ENCODE measurements at regions not wholly inside any gene's neighbourhood (a gene's known extent, or its start where the extent isn't known, plus 50 kb on each side); places are given as distances from the start of the nearest gene placed in this dataset.
"Not testable (repeated sequence)": the region's sequence is repeated elsewhere in the genome, so short reads cannot be mapped to it uniquely, and the experiment has no call there.

DNA sequence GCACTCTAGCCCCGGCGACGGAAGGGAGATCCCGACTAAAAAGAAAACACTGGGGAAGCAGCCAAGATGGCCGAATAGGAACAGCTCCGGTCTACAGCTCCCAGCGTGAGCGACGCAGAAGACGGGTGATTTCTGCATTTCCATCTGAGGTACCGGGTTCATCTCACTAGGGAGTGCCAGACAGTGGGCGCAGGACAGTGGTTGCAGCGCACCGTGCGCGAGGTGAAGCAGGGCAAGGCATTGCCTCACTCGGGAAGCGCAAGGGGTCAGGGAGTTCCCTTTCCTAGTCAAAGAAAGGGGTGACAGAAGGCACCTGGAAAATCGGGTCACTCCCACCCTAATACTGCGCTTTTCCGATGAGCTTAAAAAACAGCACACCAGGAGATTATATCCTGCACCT is 435.8 kb downstream of the PCDH11X start:
- H3K9me3 ChIP-seq (ENCODE audit: control insufficient read depth in 5 of 5, low read length in 5 of 5); H3K36me3 ChIP-seq (ENCODE audit: control insufficient read depth in 5 of 5, insufficient read depth in 5 of 5, low read length in 5 of 5); H3K4me3 ChIP-seq (ENCODE audit: low read depth in 1 of 5, low read length in 5 of 5); H3K27me3 ChIP-seq (ENCODE audit: control insufficient read depth in 5 of 5, insufficient read depth in 4 of 5, low read length in 5 of 5); H3K27ac ChIP-seq (ENCODE audit: low read depth, low read length); H3K4me1 ChIP-seq (ENCODE audit: control insufficient read depth in 5 of 5, insufficient read depth in 5 of 5, low read length in 5 of 5); H3K9ac ChIP-seq (ENCODE audit: low read length in 5 of 5): not testable (repeated sequence)

- no peak overlapping the region for H3K9ac ChIP-seq (ENCODE audit: low read length in 5 of 5)
- H3K36me3 ChIP-seq (ENCODE audit: control insufficient read depth in 5 of 5, insufficient read depth in 5 of 5, low read length in 5 of 5) = no peaks in the 10 kb centered on the region
- peaks cover 0 to 3% (median 0%) of the 10 kb centered on the region in 5 donors for H3K27me3 ChIP-seq (ENCODE audit: control insufficient read depth in 5 of 5, insufficient read depth in 4 of 5, low read length in 5 of 5)
- H3K9me3 ChIP-seq (ENCODE audit: control insufficient read depth in 5 of 5, low read length in 5 of 5) = no peaks in the 10 kb centered on the region
- no peak overlapping the region for H3K4me3 ChIP-seq (ENCODE audit: low read depth in 1 of 5, low read length in 5 of 5)
- H3K27ac ChIP-seq (ENCODE audit: low read depth, low read length) = no peak overlapping the region
- H3K4me1 ChIP-seq (ENCODE audit: control insufficient read depth in 5 of 5, insufficient read depth in 5 of 5, low read length in 5 of 5) = no peaks in the 10 kb centered on the region
These were observed 445.2 kb downstream of the PCDH11X start for GRCh38 chrX:92224406-92224805.

DNA sequence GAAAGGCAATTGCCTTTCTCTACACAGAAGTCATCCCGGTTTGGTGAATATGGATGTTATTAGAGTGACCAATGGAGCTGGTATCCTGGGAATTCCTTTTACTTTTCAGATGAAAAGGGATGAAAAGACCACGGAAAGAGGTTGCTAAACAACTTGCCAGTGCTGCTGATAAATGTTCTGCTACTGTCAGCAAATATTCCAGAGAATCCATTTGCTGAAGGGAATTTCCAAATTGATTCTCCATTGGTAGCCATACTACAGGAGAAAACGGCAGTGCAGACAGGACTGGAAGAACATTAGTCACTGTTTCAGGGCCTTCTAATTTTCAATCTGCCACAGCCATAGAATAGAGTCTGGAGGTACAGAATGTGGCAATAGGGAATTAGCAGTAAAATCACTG is 451.5 kb downstream of the PCDH11X start:
- no peak overlapping the region for H3K4me3 ChIP-seq (ENCODE audit: low read depth in 1 of 5, low read length in 5 of 5)
- H3K9ac ChIP-seq (ENCODE audit: low read length in 5 of 5) = no peak overlapping the region
- no peak overlapping the region for H3K27ac ChIP-seq (ENCODE audit: low read depth, low read length)
- H3K27me3 ChIP-seq (ENCODE audit: control insufficient read depth in 5 of 5, insufficient read depth in 4 of 5, low read length in 5 of 5) = no peaks in the 10 kb centered on the region
- no peaks in the 10 kb centered on the region for H3K9me3 ChIP-seq (ENCODE audit: control insufficient read depth in 5 of 5, low read length in 5 of 5)
- H3K4me1 ChIP-seq (ENCODE audit: control insufficient read depth in 5 of 5, insufficient read depth in 5 of 5, low read length in 5 of 5) = no peaks in the 10 kb centered on the region
- H3K36me3 ChIP-seq (ENCODE audit: control insufficient read depth in 5 of 5, insufficient read depth in 5 of 5, low read length in 5 of 5) = no peaks in the 10 kb centered on the region

GRCh38 chrX:92231391-92231790 is 452.2 kb downstream of the PCDH11X start:
- no peaks in the 10 kb centered on the region for H3K36me3 ChIP-seq (ENCODE audit: control insufficient read depth in 5 of 5, insufficient read depth in 5 of 5, low read length in 5 of 5)
- H3K27me3 ChIP-seq (ENCODE audit: control insufficient read depth in 5 of 5, insufficient read depth in 4 of 5, low read length in 5 of 5) = no peaks in the 10 kb centered on the region
- H3K9ac ChIP-seq (ENCODE audit: low read length in 5 of 5) = no peak overlapping the region
- no peaks in the 10 kb centered on the region for H3K9me3 ChIP-seq (ENCODE audit: control insufficient read depth in 5 of 5, low read length in 5 of 5)
- H3K4me1 ChIP-seq (ENCODE audit: control insufficient read depth in 5 of 5, insufficient read depth in 5 of 5, low read length in 5 of 5) = no peaks in the 10 kb centered on the region
- H3K27ac ChIP-seq (ENCODE audit: low read depth, low read length) = no peak overlapping the region
- no peak overlapping the region for H3K4me3 ChIP-seq (ENCODE audit: low read depth in 1 of 5, low read length in 5 of 5)

GRCh38 chrX:92232182-92232581 is 453.0 kb downstream of the PCDH11X start:
- H3K27me3 ChIP-seq (ENCODE audit: control insufficient read depth in 5 of 5, insufficient read depth in 4 of 5, low read length in 5 of 5) = no peaks in the 10 kb centered on the region
- no peak overlapping the region for H3K4me3 ChIP-seq (ENCODE audit: low read depth in 1 of 5, low read length in 5 of 5)
- H3K27ac ChIP-seq (ENCODE audit: low read depth, low read length) = no peak overlapping the region
- no peaks in the 10 kb centered on the region for H3K9me3 ChIP-seq (ENCODE audit: control insufficient read depth in 5 of 5, low read length in 5 of 5)
- H3K4me1 ChIP-seq (ENCODE audit: control insufficient read depth in 5 of 5, insufficient read depth in 5 of 5, low read length in 5 of 5) = no peaks in the 10 kb centered on the region
- H3K36me3 ChIP-seq (ENCODE audit: control insufficient read depth in 5 of 5, insufficient read depth in 5 of 5, low read length in 5 of 5) = no peaks in the 10 kb centered on the region
- H3K9ac ChIP-seq (ENCODE audit: low read length in 5 of 5) = no peak overlapping the region

GRCh38 chrX:92241249-92241648 is 462.1 kb downstream of the PCDH11X start:
- Histone ChIP-seq H3K9me3 (ENCODE audit: control insufficient read depth in 5 of 5, low read length in 5 of 5) (no peaks in the 10 kb centered on the region), H3K9ac (ENCODE audit: low read length in 5 of 5) (no peak overlapping the region), H3K4me3 (ENCODE audit: low read depth in 1 of 5, low read length in 5 of 5) (no peak overlapping the region), H3K27me3 (ENCODE audit: control insufficient read depth in 5 of 5, insufficient read depth in 4 of 5, low read length in 5 of 5) (no peaks in the 10 kb centered on the region), H3K4me1 (ENCODE audit: control insufficient read depth in 5 of 5, insufficient read depth in 5 of 5, low read length in 5 of 5) (no peaks in the 10 kb centered on the region), H3K36me3 (ENCODE audit: control insufficient read depth in 5 of 5, insufficient read depth in 5 of 5, low read length in 5 of 5) (no peaks in the 10 kb centered on the region), H3K27ac (ENCODE audit: low read depth, low read length) (no peak overlapping the region)

DNA sequence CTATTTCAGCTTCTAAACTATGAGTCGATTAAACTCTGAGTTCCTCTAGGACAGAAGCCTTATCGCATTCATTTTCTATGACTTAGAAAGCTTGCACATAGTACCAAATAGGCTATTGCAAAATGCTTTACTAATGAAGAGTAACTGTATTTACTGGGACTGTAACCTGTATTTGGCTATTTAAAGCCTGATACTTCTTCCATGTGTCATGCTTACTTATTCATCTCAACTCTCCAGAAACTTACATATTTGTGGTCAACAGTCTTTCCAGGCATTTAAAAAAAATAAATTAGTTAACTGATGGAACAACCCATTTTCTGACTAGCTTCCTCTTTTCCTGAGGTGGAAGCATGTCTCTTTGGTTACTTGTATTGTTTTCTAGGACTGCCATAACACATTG is 467.9 kb downstream of the PCDH11X start:
- no peaks in the 10 kb centered on the region for H3K4me1 ChIP-seq (ENCODE audit: control insufficient read depth in 5 of 5, insufficient read depth in 5 of 5, low read length in 5 of 5)
- H3K9me3 ChIP-seq (ENCODE audit: control insufficient read depth in 5 of 5, low read length in 5 of 5) = no peaks in the 10 kb centered on the region
- no peak overlapping the region for H3K27ac ChIP-seq (ENCODE audit: low read depth, low read length)
- no peaks in the 10 kb centered on the region for H3K27me3 ChIP-seq (ENCODE audit: control insufficient read depth in 5 of 5, insufficient read depth in 4 of 5, low read length in 5 of 5)
- no peak overlapping the region for H3K4me3 ChIP-seq (ENCODE audit: low read depth in 1 of 5, low read length in 5 of 5)
- no peaks in the 10 kb centered on the region for H3K36me3 ChIP-seq (ENCODE audit: control insufficient read depth in 5 of 5, insufficient read depth in 5 of 5, low read length in 5 of 5)
- no peak overlapping the region for H3K9ac ChIP-seq (ENCODE audit: low read length in 5 of 5)

DNA sequence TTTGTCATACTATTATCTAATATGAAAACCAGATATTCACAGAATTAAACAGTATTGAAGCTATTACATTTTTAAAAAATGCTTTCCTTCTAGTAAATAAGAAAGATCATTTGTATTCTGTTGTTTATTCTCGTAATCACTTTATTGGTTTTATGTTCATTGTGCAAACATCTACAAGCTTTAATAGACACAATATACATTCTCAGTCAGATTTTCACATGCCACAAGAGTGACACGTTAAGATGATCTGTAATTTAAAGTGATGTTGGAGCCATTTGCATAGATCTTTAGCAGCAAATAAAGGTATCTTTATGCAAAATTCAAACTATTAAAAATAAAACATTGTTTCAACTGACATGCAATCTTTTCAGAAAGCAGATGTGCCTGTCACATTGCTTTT is 469.9 kb downstream of the PCDH11X start:
- no peaks in the 10 kb centered on the region for H3K27me3 ChIP-seq (ENCODE audit: control insufficient read depth in 5 of 5, insufficient read depth in 4 of 5, low read length in 5 of 5)
- no peak overlapping the region for H3K9ac ChIP-seq (ENCODE audit: low read length in 5 of 5)
- no peaks in the 10 kb centered on the region for H3K4me1 ChIP-seq (ENCODE audit: control insufficient read depth in 5 of 5, insufficient read depth in 5 of 5, low read length in 5 of 5)
- H3K4me3 ChIP-seq (ENCODE audit: low read depth in 1 of 5, low read length in 5 of 5) = no peak overlapping the region
- H3K9me3 ChIP-seq (ENCODE audit: control insufficient read depth in 5 of 5, low read length in 5 of 5) = peaks cover 0 to 4% (median 0%) of the 10 kb centered on the region in 5 donors
- H3K27ac ChIP-seq (ENCODE audit: low read depth, low read length) = no peak overlapping the region
- H3K36me3 ChIP-seq (ENCODE audit: control insufficient read depth in 5 of 5, insufficient read depth in 5 of 5, low read length in 5 of 5) = no peaks in the 10 kb centered on the region

- Histone ChIP-seq H3K4me1 (ENCODE audit: control insufficient read depth in 5 of 5, insufficient read depth in 5 of 5, low read length in 5 of 5) (no peaks in the 10 kb centered on the region), H3K27ac (ENCODE audit: low read depth, low read length) (no peak overlapping the region), H3K27me3 (ENCODE audit: control insufficient read depth in 5 of 5, insufficient read depth in 4 of 5, low read length in 5 of 5) (peaks cover 0 to 4% (median 0%) of the 10 kb centered on the region in 5 donors), H3K9me3 (ENCODE audit: control insufficient read depth in 5 of 5, low read length in 5 of 5) (peaks cover 0 to 23% (median 9%) of the 10 kb centered on the region in 5 donors), H3K36me3 (ENCODE audit: control insufficient read depth in 5 of 5, insufficient read depth in 5 of 5, low read length in 5 of 5) (no peaks in the 10 kb centered on the region), H3K9ac (ENCODE audit: low read length in 5 of 5) (no peak overlapping the region), H3K4me3 (ENCODE audit: low read depth in 1 of 5, low read length in 5 of 5) (no peak overlapping the region)
These were observed 480.9 kb downstream of the PCDH11X start for GRCh38 chrX:92260102-92260501.

- peak overlapping the region in 1 of 5 donors; percentile 34 for H3K4me3 ChIP-seq (ENCODE audit: low read depth in 1 of 5, low read length in 5 of 5)
- no peaks in the 10 kb centered on the region for H3K4me1 ChIP-seq (ENCODE audit: control insufficient read depth in 5 of 5, insufficient read depth in 5 of 5, low read length in 5 of 5)
- no peaks in the 10 kb centered on the region for H3K36me3 ChIP-seq (ENCODE audit: control insufficient read depth in 5 of 5, insufficient read depth in 5 of 5, low read length in 5 of 5)
- H3K27ac ChIP-seq (ENCODE audit: low read depth, low read length) = no peak overlapping the region
- H3K27me3 ChIP-seq (ENCODE audit: control insufficient read depth in 5 of 5, insufficient read depth in 4 of 5, low read length in 5 of 5) = peaks cover 0 to 12% (median 0%) of the 10 kb centered on the region in 5 donors
- H3K9me3 ChIP-seq (ENCODE audit: control insufficient read depth in 5 of 5, low read length in 5 of 5) = no peaks in the 10 kb centered on the region
- H3K9ac ChIP-seq (ENCODE audit: low read length in 5 of 5) = no peak overlapping the region
These were observed 492.0 kb downstream of the PCDH11X start for GRCh38 chrX:92270936-92271855.
